HEK293 (cell line): ENCODE measurements at regions not wholly inside any gene's neighbourhood (a gene's known extent, or its start where the extent isn't known, plus 50 kb on each side); places are given as distances from the start of the nearest gene placed in this dataset.

ENCODE experiments used
- CTCF ChIA-PET: fragments of 350-600 bp; formaldehyde crosslinking; extraction: SDS; loops from one replicate; lab custom pipeline; 2021; ENCODE audit warnings: antibody characterized with exemption; lab: Yijun Ruan, JAX
- POLR2A ChIA-PET: fragments of 300-600 bp; formaldehyde crosslinking; extraction: SDS; loops from one replicate; lab custom pipeline; 2020; ENCODE audit warnings: antibody characterized with exemption, inconsistent platforms; lab: Yijun Ruan, JAX
- H3K27ac ChIP-seq: fragments of 200-500 bp; sonication (Bioruptor generic); 2 replicates; pipeline ENCODE4 v1.5.1; 2014; ENCODE audit warnings: low read depth, low read length, control low read depth, inconsistent platforms; ENCODE audit errors: extremely low read depth
- H3K36me3 ChIP-seq, 2 experiments: fragments of 200-500 bp in 1 of 2; sonication (Bioruptor generic) in 1 of 2; 1 replicate in 1 of 2; 2 replicates in 1 of 2; pipeline ENCODE4 v1.5.1; 2014 to 2017; ENCODE audit warnings: inconsistent platforms in 2 of 2, low read length in 2 of 2; ENCODE audit not compliant: control insufficient read depth in 2 of 2, insufficient read depth in 1 of 2
- H3K4me1 ChIP-seq: fragments of 200-500 bp; sonication (Bioruptor generic); 2 replicates; pipeline ENCODE4 v1.5.1; 2014; ENCODE audit warnings: mild to moderate bottlenecking, low read length, inconsistent platforms; ENCODE audit not compliant: control insufficient read depth, insufficient read depth
- H3K4me3 ChIP-seq: 2 replicates; pipeline ENCODE4 v1.5.1; 2011; ENCODE audit warnings: low read depth, mild to moderate bottlenecking, control low read depth, low read length, moderate library complexity
- H3K9me3 ChIP-seq: fragments of 200-500 bp; sonication (Bioruptor generic); 2 replicates; pipeline ENCODE4 v1.5.1; 2014; ENCODE audit warnings: low read depth, low read length, inconsistent platforms; ENCODE audit not compliant: control insufficient read depth, insufficient read depth
- AEBP2 ChIP-seq: fragments of 450-650 bp; formaldehyde crosslinking; IDR thresholded peaks from 2 replicates; pipeline ENCODE4 v1.5.1; 2016; ENCODE audit warnings: missing biosample characterization, missing genetic modification characterization, borderline replicate concordance
- BCL6B ChIP-seq: fragments of 450-650 bp; formaldehyde crosslinking; IDR thresholded peaks from 2 replicates; pipeline ENCODE4 v1.5.1; 2017; ENCODE audit warnings: missing biosample characterization, missing genetic modification characterization
- IKZF3 ChIP-seq: fragments of 450-650 bp; IDR thresholded peaks from 2 replicates; pipeline ENCODE4 v1.5.0; 2018; ENCODE audit warnings: missing biosample characterization, mild to moderate bottlenecking, missing genetic modification characterization, moderate library complexity
- KLF10 ChIP-seq: fragments of 450-650 bp; IDR thresholded peaks from 2 replicates; pipeline ENCODE4 v1.5.1; 2018; ENCODE audit warnings: missing biosample characterization, mild to moderate bottlenecking, missing genetic modification characterization
- SP2 ChIP-seq: fragments of 450-650 bp; formaldehyde crosslinking; IDR thresholded peaks from 2 replicates; pipeline ENCODE4 v1.5.1; 2016; ENCODE audit warnings: missing biosample characterization, missing genetic modification characterization
- TCF7L2 ChIP-seq: IDR thresholded peaks from 2 replicates; pipeline ENCODE4 v1.6.1; 2011; ENCODE audit warnings: low read depth, mild to moderate bottlenecking, inconsistent platforms, low read length, moderate library complexity, borderline replicate concordance
- ZBTB49 ChIP-seq: fragments of 450-650 bp; formaldehyde crosslinking; IDR thresholded peaks from 2 replicates; pipeline ENCODE4 v1.5.1; 2016; ENCODE audit warnings: missing biosample characterization, missing genetic modification characterization, low read depth
- ZIC2 ChIP-seq: fragments of 450-650 bp; formaldehyde crosslinking; IDR thresholded peaks from 2 replicates; pipeline ENCODE4 v1.5.1; 2016; ENCODE audit warnings: missing biosample characterization, missing genetic modification characterization
- ZNF10 ChIP-seq: fragments of 450-650 bp; formaldehyde crosslinking; IDR thresholded peaks from 2 replicates; pipeline ENCODE4 v1.5.1; 2017; ENCODE audit warnings: missing biosample characterization, missing genetic modification characterization
- ZNF148 ChIP-seq: fragments of 450-650 bp; formaldehyde crosslinking; IDR thresholded peaks from 2 replicates; pipeline ENCODE4 v1.5.0; 2017; ENCODE audit warnings: missing biosample characterization, missing genetic modification characterization, borderline replicate concordance
- ZNF16 ChIP-seq: fragments of 450-650 bp; formaldehyde crosslinking; IDR thresholded peaks from 2 replicates; pipeline ENCODE4 v1.5.1; 2016; ENCODE audit warnings: low read depth, missing biosample characterization, missing genetic modification characterization
- ZNF37A ChIP-seq: fragments of 450-650 bp; IDR thresholded peaks from 2 replicates; pipeline ENCODE4 v1.5.1; 2018; ENCODE audit warnings: missing biosample characterization, missing genetic modification characterization
- ZNF426 ChIP-seq: fragments of 450-650 bp; formaldehyde crosslinking; IDR thresholded peaks from 2 replicates; pipeline ENCODE4 v1.5.1; 2017; ENCODE audit warnings: missing biosample characterization, missing genetic modification characterization, mild to moderate bottlenecking, inconsistent platforms, moderate library complexity
- ZNF473 ChIP-seq: fragments of 450-650 bp; formaldehyde crosslinking; IDR thresholded peaks from 2 replicates; pipeline ENCODE4 v1.5.1; 2017; ENCODE audit warnings: missing biosample characterization, missing genetic modification characterization
- ZNF501 ChIP-seq: fragments of 450-650 bp; formaldehyde crosslinking; IDR thresholded peaks from 2 replicates; pipeline ENCODE4 v1.5.1; 2016; ENCODE audit warnings: missing biosample characterization, missing genetic modification characterization
- ZNF768 ChIP-seq: fragments of 450-650 bp; formaldehyde crosslinking; IDR thresholded peaks from 2 replicates; pipeline ENCODE4 v1.5.1; 2018; ENCODE audit warnings: missing biosample characterization, mild to moderate bottlenecking, missing genetic modification characterization

GRCh38 chr1:5478961-5479360 lies 513.3 kb downstream of the NPHP4 start:
- ChIA-PET CTCF (no interaction called here), POLR2A (no interaction called here)
- H3K4me1 ChIP-seq = no peaks in the 10 kb centered on the region
- H3K36me3 ChIP-seq = no peaks in the 10 kb centered on the region
- TF ChIP-seq ZNF10 (tag by site-specific recombination) (no peak), AEBP2 (tag by site-specific recombination) (no peak), TCF7L2 (no peak), ZNF501 (tag by site-specific recombination) (no peak), IKZF3 (no peak), ZBTB49 (tag by site-specific recombination) (no peak), ZNF37A (tag by site-specific recombination) (no peak), SP2 (tag by site-specific recombination) (no peak), ZIC2 (tag by site-specific recombination) (no peak), ZNF426 (tag by site-specific recombination) (no peak), BCL6B (no peak), ZNF768 (no peak), ZNF473 (no peak), KLF10 (tag by site-specific recombination) (no peak), ZNF148 (no peak)
- H3K9me3 ChIP-seq = no peaks in the 10 kb centered on the region
- no peak overlapping the region for H3K4me3 ChIP-seq
- no peak overlapping the region for H3K27ac ChIP-seq

- ChIA-PET CTCF (no interaction called here), POLR2A (no interaction called here)
- H3K4me1 ChIP-seq = no peaks in the 10 kb centered on the region
- no peak overlapping the region for H3K4me3 ChIP-seq
- H3K27ac ChIP-seq = no peak overlapping the region
- H3K36me3 ChIP-seq = no peaks in the 10 kb centered on the region
- no peaks in the 10 kb centered on the region for H3K9me3 ChIP-seq
- no peak for TF ChIP-seq ZNF16
These were observed 514.0 kb downstream of the NPHP4 start for GRCh38 chr1:5478156-5478695.
